OCI-LY1 (cell line): ENCODE measurements at regions not wholly inside any gene's neighbourhood (a gene's known extent, or its start where the extent isn't known, plus 50 kb on each side); places are given as distances from the start of the nearest gene placed in this dataset.

Experiments
- H2AFZ ChIP-seq: fragments of 200-600 bp; sonication (generic), shearing (Covaris generic); 2 replicates; pipeline ENCODE4 v1.6.0; 2014; ENCODE audit warnings: antibody characterized with exemption, mild to moderate bottlenecking, low read length
- H3F3A ChIP-seq: fragments of 200-600 bp; sonication (generic), shearing (Covaris generic); 2 replicates; pipeline ENCODE4 v1.6.0; 2014; ENCODE audit warnings: mild to moderate bottlenecking, antibody characterized with exemption, low read length, moderate library complexity; ENCODE audit not compliant: insufficient read depth
- H3K27ac ChIP-seq: fragments of 200-600 bp; sonication (generic); 2 replicates; pipeline ENCODE4 v1.5.1; 2014; ENCODE audit warnings: low read length, mixed run types, mild to moderate bottlenecking, low read depth; ENCODE audit not compliant: poor library complexity, severe bottlenecking
- H3K27me3 ChIP-seq: fragments of 200-600 bp; sonication (generic); 2 replicates; pipeline ENCODE4 v1.6.0; 2014; ENCODE audit warnings: antibody characterized with exemption, mild to moderate bottlenecking, low read length, moderate library complexity; ENCODE audit not compliant: insufficient read depth
- H3K36me3 ChIP-seq: fragments of 200-600 bp; sonication (generic); 2 replicates; pipeline ENCODE4 v1.6.1; 2014; ENCODE audit warnings: mild to moderate bottlenecking, antibody characterized with exemption, low read length, moderate library complexity, mixed read lengths; ENCODE audit not compliant: insufficient read depth
- H3K4me1 ChIP-seq: fragments of 200-600 bp; sonication (generic); 2 replicates; pipeline ENCODE4 v1.5.1; 2014; ENCODE audit warnings: mild to moderate bottlenecking, low read length, moderate library complexity; ENCODE audit not compliant: insufficient read depth, severe bottlenecking
- H3K4me2 ChIP-seq: fragments of 200-600 bp; sonication (generic), shearing (Covaris generic); 2 replicates; pipeline ENCODE4 v1.6.1; 2014; ENCODE audit warnings: low read length
- H3K4me3 ChIP-seq: fragments of 200-600 bp; sonication (generic); 2 replicates; pipeline ENCODE4 v1.5.1; 2014; ENCODE audit warnings: low read length, low read depth, mild to moderate bottlenecking, mixed read lengths; ENCODE audit not compliant: poor library complexity, severe bottlenecking
- H3K79me2 ChIP-seq: fragments of 200-600 bp; shearing (Covaris generic); 2 replicates; pipeline ENCODE4 v1.6.1; 2016; ENCODE audit warnings: mixed run types, low read length, mixed read lengths; ENCODE audit not compliant: insufficient read depth
- H3K9ac ChIP-seq: fragments of 200-600 bp; sonication (generic), shearing (Covaris generic); 2 replicates; pipeline ENCODE4 v1.6.1; 2014; ENCODE audit warnings: mild to moderate bottlenecking, low read length, mixed read lengths
- H3K9me2 ChIP-seq: fragments of 200-600 bp; sonication (generic), shearing (Covaris generic); 2 replicates; pipeline ENCODE4 v1.6.1; 2014; ENCODE audit warnings: low read depth, mild to moderate bottlenecking, low read length, mixed read lengths
- H3K9me3 ChIP-seq: fragments of 200-600 bp; shearing (Covaris generic); 2 replicates; pipeline ENCODE4 v1.6.1; 2014; ENCODE audit warnings: low read length, mixed read lengths
- H4K20me1 ChIP-seq: fragments of 200-600 bp; sonication (generic), shearing (Covaris generic); 2 replicates; pipeline ENCODE4 v1.6.0; 2016; ENCODE audit warnings: mild to moderate bottlenecking, low read length; ENCODE audit not compliant: insufficient read depth
- CTCF ChIP-seq: fragments of 200-600 bp; sonication (generic), shearing (Covaris generic); IDR thresholded peaks from 2 replicates; pipeline ENCODE4 v1.5.1; 2017; ENCODE audit warnings: mild to moderate bottlenecking, antibody characterized with exemption, low read length, moderate library complexity, mixed read lengths
- EZH2 ChIP-seq: fragments of 200-600 bp; sonication (generic), shearing (Covaris generic); IDR thresholded peaks from 2 replicates; pipeline ENCODE4 v1.8.0; 2017; ENCODE audit warnings: borderline replicate concordance, mixed run types, mild to moderate bottlenecking, antibody characterized with exemption, low read length, moderate library complexity, mixed read lengths

GRCh38 chr2:193891023-193891422 lies 1696.3 kb upstream of the TMEFF2 start:
- Histone ChIP-seq H3K9me3 (no peaks in the 10 kb centered on the region), H3K4me3 (no peak overlapping the region), H3K9ac (no peak overlapping the region), H2AFZ (no peak overlapping the region), H3K36me3 (no peaks in the 10 kb centered on the region), H3K79me2 (no peaks in the 10 kb centered on the region), H3F3A (no peaks in the 10 kb centered on the region), H3K4me1 (no peaks in the 10 kb centered on the region), H4K20me1 (no peaks in the 10 kb centered on the region), H3K27me3 (no peaks in the 10 kb centered on the region), H3K4me2 (no peak overlapping the region), H3K9me2 (no peaks in the 10 kb centered on the region), H3K27ac (no peak overlapping the region)
- TF ChIP-seq EZH2: no peak
- no peak for TF ChIP-seq CTCF

GRCh38 chr2:193885419-193885818 lies 1690.7 kb upstream of the TMEFF2 start:
- H2AFZ ChIP-seq: no peak overlapping the region
- H4K20me1 ChIP-seq: no peaks in the 10 kb centered on the region
- no peaks in the 10 kb centered on the region for H3K27me3 ChIP-seq
- H3K4me2 ChIP-seq: no peak overlapping the region
- no peaks in the 10 kb centered on the region for H3K9me2 ChIP-seq
- H3K27ac ChIP-seq: no peak overlapping the region
- H3F3A ChIP-seq: no peaks in the 10 kb centered on the region
- TF ChIP-seq EZH2 (no peak), CTCF (no peak)
- no peak overlapping the region for H3K9ac ChIP-seq
- H3K36me3 ChIP-seq: no peaks in the 10 kb centered on the region
- no peaks in the 10 kb centered on the region for H3K4me1 ChIP-seq
- no peaks in the 10 kb centered on the region for H3K9me3 ChIP-seq
- no peaks in the 10 kb centered on the region for H3K79me2 ChIP-seq
- no peak overlapping the region for H3K4me3 ChIP-seq

- Histone ChIP-seq H2AFZ (no peak overlapping the region), H3K36me3 (no peaks in the 10 kb centered on the region), H3K9ac (no peak overlapping the region), H3K4me2 (no peak overlapping the region), H3K27ac (no peak overlapping the region), H3K79me2 (no peaks in the 10 kb centered on the region), H3K4me3 (no peak overlapping the region), H3F3A (no peaks in the 10 kb centered on the region), H3K4me1 (no peaks in the 10 kb centered on the region), H3K9me3 (no peaks in the 10 kb centered on the region), H4K20me1 (no peaks in the 10 kb centered on the region), H3K27me3 (no peaks in the 10 kb centered on the region), H3K9me2 (no peaks in the 10 kb centered on the region)
- TF ChIP-seq EZH2: no peak
- no peak for TF ChIP-seq CTCF
Observed at GRCh38 chr2:193883820-193884219, 1689.1 kb upstream of the TMEFF2 start.
